B cell (primary cell): ENCODE measurements at regions not wholly inside any gene's neighbourhood (a gene's known extent, or its start where the extent isn't known, plus 50 kb on each side); places are given as distances from the start of the nearest gene placed in this dataset.

Experiments used
- ATAC-seq: fragments of 200-7000 bp; cut with Tn5 transposase; one replicate; pipeline ENCODE4 v1.10.0; 2021; ENCODE audit warnings: low read depth, mild to moderate bottlenecking, moderate number of reproducible peaks, moderate library complexity
- CTCF ChIA-PET: fragments of 350-600 bp; sonication (Branson Sonifier 250); formaldehyde crosslinking; loops from one replicate; lab custom pipeline; 2021; ENCODE audit warnings: antibody characterized with exemption, inconsistent platforms; lab: Charles Lee
- POLR2A ChIA-PET: fragments of 350-600 bp; sonication (Branson Sonifier 250); formaldehyde crosslinking; loops from one replicate; lab custom pipeline; 2021; ENCODE audit warnings: antibody characterized with exemption; lab: Charles Lee
- DNase-seq: peaks from one replicate; pipeline ENCODE4 v3.0.0; 2013
- H2AFZ ChIP-seq: 2 replicates; pipeline ENCODE4 v1.6.1; 2012; ENCODE audit warnings: mild to moderate bottlenecking, low read depth, low read length; ENCODE audit not compliant: insufficient read depth, poor library complexity, severe bottlenecking
- H3K27ac ChIP-seq, 2 donors: 1 replicate in 1 of 2; 2 replicates in 1 of 2; pipeline ENCODE4 v1.5.1; 2012 to 2013; ENCODE audit warnings: low read length in 2 of 2, mild to moderate bottlenecking in 2 of 2, moderate library complexity in 1 of 2
- H3K27me3 ChIP-seq, 4 experiments: fragments of 200-600 bp in 1 of 4; sonication (generic) in 1 of 4; replicated peaks in 1 of 4; 1 replicate in 2 of 4; 2 replicates in 2 of 4; pipeline versions ENCODE4 v1.6.1 to v1.7.0; 2013 to 2016; ENCODE audit warnings: low read length in 3 of 4, mild to moderate bottlenecking in 2 of 4, mixed read lengths in 1 of 4, moderate library complexity in 1 of 4; ENCODE audit not compliant: insufficient read depth in 4 of 4, control insufficient read depth in 3 of 4; ENCODE audit errors: control extremely low read depth in 1 of 4
- H3K36me3 ChIP-seq, 2 experiments: replicated peaks in 1 of 2; 1 replicate in 1 of 2; 2 replicates in 1 of 2; pipeline versions ENCODE4 v1.6.1 to v1.7.1; 2013; ENCODE audit warnings: low read length in 1 of 2; ENCODE audit not compliant: insufficient read depth in 2 of 2, control insufficient read depth in 1 of 2; ENCODE audit errors: control extremely low read depth in 1 of 2, extremely low read depth in 1 of 2
- H3K4me1 ChIP-seq, 2 donors: fragments of 200-600 bp in 1 of 2; sonication (generic) in 1 of 2; 1 replicate in 1 of 2; 2 replicates in 1 of 2; pipeline versions ENCODE4 v1.5.1 to v1.6.1; 2013 to 2017; ENCODE audit warnings: low read length in 2 of 2; ENCODE audit not compliant: control insufficient read depth in 2 of 2, insufficient read depth in 2 of 2
- H3K4me2 ChIP-seq: replicated peaks from 2 replicates; pipeline ENCODE3; 2012; ENCODE audit warnings: mild to moderate bottlenecking, low read depth, low read length; ENCODE audit not compliant: poor library complexity, severe bottlenecking
- H3K4me3 ChIP-seq, 5 experiments: fragments of 200-600 bp in 1 of 5; sonication (generic) in 1 of 5; 1 replicate in 3 of 5; 2 replicates in 2 of 5; pipeline versions ENCODE4 v1.5.1 to v1.7.0; 2011 to 2016; ENCODE audit warnings: low read length in 4 of 5, mild to moderate bottlenecking in 4 of 5, low read depth in 2 of 5, control low read depth in 1 of 5, moderate library complexity in 1 of 5; ENCODE audit not compliant: insufficient read depth in 1 of 5; ENCODE audit errors: control extremely low read depth in 1 of 5, extremely low read depth in 1 of 5
- H3K79me2 ChIP-seq: fragments of 200-600 bp; sonication (generic); one replicate; pipeline ENCODE4 v1.6.0; 2016; ENCODE audit warnings: low read length; ENCODE audit not compliant: control insufficient read depth, insufficient read depth
- H3K9ac ChIP-seq: fragments of 200-600 bp; sonication (generic); 2 replicates; pipeline ENCODE4 v1.6.1; 2017; ENCODE audit warnings: mild to moderate bottlenecking, low read length, moderate library complexity
- H3K9me3 ChIP-seq, 3 donors: one replicate each; pipeline versions ENCODE4 v1.6.1 to v1.7.1; 2013; ENCODE audit warnings: low read length in 2 of 3; ENCODE audit not compliant: control insufficient read depth in 2 of 3, insufficient read depth in 1 of 3; ENCODE audit errors: control extremely low read depth in 1 of 3
- H4K20me1 ChIP-seq: 2 replicates; pipeline ENCODE4 v1.6.0; 2012; ENCODE audit warnings: mild to moderate bottlenecking, low read length; ENCODE audit not compliant: insufficient read depth, control insufficient read depth, poor library complexity, severe bottlenecking
- H3K27ac Mint-ChIP-seq: one replicate; pipeline ENCODE4 v1.8.0; 2021; ENCODE audit warnings: mixed read lengths
- H3K27me3 Mint-ChIP-seq: one replicate; pipeline ENCODE4 v1.8.0; 2021; ENCODE audit warnings: mixed read lengths
- H3K4me1 Mint-ChIP-seq: one replicate; pipeline ENCODE4 v1.8.0; 2021; ENCODE audit warnings: mixed read lengths
- H3K4me3 Mint-ChIP-seq: one replicate; pipeline ENCODE4 v1.8.0; 2021; ENCODE audit warnings: mixed read lengths
- H3K9me3 Mint-ChIP-seq: one replicate; pipeline ENCODE4 v1.8.0; 2022; ENCODE audit warnings: mixed read lengths; ENCODE audit not compliant: insufficient read depth
- CTCF ChIP-seq: fragments of 200-600 bp; IDR thresholded peaks from one replicate; pipeline ENCODE4 v1.8.0; 2022; ENCODE audit warnings: antibody characterized with exemption, mild to moderate bottlenecking
- EZH2 ChIP-seq: IDR thresholded peaks from 2 replicates; pipeline ENCODE4 v1.6.1; 2012; ENCODE audit warnings: borderline replicate concordance, low read depth, mild to moderate bottlenecking, moderate library complexity, low read length; ENCODE audit not compliant: insufficient read depth, poor library complexity, severe bottlenecking
- WGBS: methylation state at CpG from one replicate; pipeline ENCODE4 v1.1.5; 2013; ENCODE audit warnings: missing lambda C conversion rate; ENCODE audit not compliant: insufficient coverage; 5-methylcytosine and 5-hydroxymethylcytosine counted together
- intact Hi-C: fragments of 100-400 bp; cut with micrococcal nuclease; formaldehyde crosslinking; loops from one replicate; pipeline ENCODE4 v1.10.0; 2022

GRCh38 chr1:4269952-4270570 lies 370.0 kb upstream of the C1orf174 start:
- ATAC-seq (no peak), DNase-seq (no peak)
- H3K4me3 ChIP-seq = no peak overlapping the region
- CTCF ChIA-PET = no interaction called here
- H3K4me2 ChIP-seq = no peak overlapping the region
- Mint-ChIP-seq H3K9me3 (no peaks in the 10 kb centered on the region), H3K27me3 (peaks cover 11% of the 10 kb centered on the region), H3K4me1 (peaks cover 2% of the 10 kb centered on the region), H3K27ac (no peak overlapping the region), H3K4me3 (no peak overlapping the region)
- no peak overlapping the region for H3K27ac ChIP-seq
- POLR2A ChIA-PET = no interaction called here
- 80% methylated on average over 10 of the region's 10 CpGs for WGBS
- no peak overlapping the region for H3K9ac ChIP-seq
- TF ChIP-seq CTCF = no peak
- TF ChIP-seq EZH2 = no peak
- no peaks in the 10 kb centered on the region for H3K4me1 ChIP-seq
- no peaks in the 10 kb centered on the region for H4K20me1 ChIP-seq
- no peak overlapping the region for H2AFZ ChIP-seq
- intact Hi-C loops = no loop called here
- H3K79me2 ChIP-seq = no peaks in the 10 kb centered on the region
- peaks cover 0 to 5% (median under 1%) of the 10 kb centered on the region in 4 experiments for H3K27me3 ChIP-seq
- peaks cover 0 to 6% (median 2%) of the 10 kb centered on the region in 3 donors for H3K9me3 ChIP-seq
- H3K36me3 ChIP-seq = no peaks in the 10 kb centered on the region

- Mint-ChIP-seq H3K9me3 (no peaks in the 10 kb centered on the region), H3K27ac (no peak overlapping the region), H3K4me1 (peaks cover 2% of the 10 kb centered on the region), H3K27me3 (peaks cover 13% of the 10 kb centered on the region), H3K4me3 (no peak overlapping the region)
- over 99% methylated on average over 10 of the region's 13 CpGs for WGBS
- ATAC-seq (no peak), DNase-seq (no peak)
- H4K20me1 ChIP-seq = no peaks in the 10 kb centered on the region
- intact Hi-C loops = no loop called here
- no peak overlapping the region for H3K9ac ChIP-seq
- peaks cover 0 to 6% (median 1%) of the 10 kb centered on the region in 4 experiments for H3K27me3 ChIP-seq
- no peak overlapping the region for H3K27ac ChIP-seq
- CTCF ChIA-PET = no interaction called here
- H3K4me3 ChIP-seq = no peak overlapping the region
- H3K4me1 ChIP-seq = no peaks in the 10 kb centered on the region
- no peaks in the 10 kb centered on the region for H3K36me3 ChIP-seq
- POLR2A ChIA-PET = no interaction called here
- TF ChIP-seq CTCF (no peak), EZH2 (no peak)
- no peak overlapping the region for H2AFZ ChIP-seq
- peaks cover 0 to 14% (median 6%) of the 10 kb centered on the region in 3 donors for H3K9me3 ChIP-seq
- no peaks in the 10 kb centered on the region for H3K79me2 ChIP-seq
- H3K4me2 ChIP-seq = no peak overlapping the region
These were observed 370.7 kb upstream of the C1orf174 start for GRCh38 chr1:4270651-4271337.
